ENCODE measurements at regions not wholly inside any gene's neighbourhood (a gene's known extent, or its start where the extent isn't known, plus 50 kb on each side); places are given as distances from the start of the nearest gene placed in this dataset.

DNA sequence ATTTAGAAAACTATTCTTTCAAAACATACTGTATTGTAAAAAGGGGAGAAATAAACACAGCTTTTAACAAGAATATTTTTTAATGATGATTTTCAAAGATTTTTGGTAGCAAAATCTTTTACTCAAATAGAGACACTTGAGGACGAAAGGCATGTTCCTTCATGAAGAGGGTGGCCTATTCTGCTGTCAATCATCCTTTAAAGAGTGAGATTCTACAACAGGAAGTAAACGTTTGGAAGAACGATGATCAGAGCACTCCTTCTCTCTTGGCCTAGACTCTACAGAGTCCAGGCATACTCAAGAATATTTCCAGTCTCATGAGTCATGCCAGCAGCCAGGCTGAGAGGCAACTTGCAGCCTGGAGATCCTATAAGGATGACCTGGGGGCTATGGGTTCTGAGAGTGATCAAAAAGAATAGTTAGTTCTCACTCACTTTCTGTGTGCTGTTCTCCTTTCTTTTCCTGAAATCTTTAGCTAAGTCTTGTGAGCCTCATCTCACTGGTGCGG is 62.4 kb upstream of the TCF4 start:
- no peak for DNase-seq (ENCODE audit: low spot score)

DNA sequence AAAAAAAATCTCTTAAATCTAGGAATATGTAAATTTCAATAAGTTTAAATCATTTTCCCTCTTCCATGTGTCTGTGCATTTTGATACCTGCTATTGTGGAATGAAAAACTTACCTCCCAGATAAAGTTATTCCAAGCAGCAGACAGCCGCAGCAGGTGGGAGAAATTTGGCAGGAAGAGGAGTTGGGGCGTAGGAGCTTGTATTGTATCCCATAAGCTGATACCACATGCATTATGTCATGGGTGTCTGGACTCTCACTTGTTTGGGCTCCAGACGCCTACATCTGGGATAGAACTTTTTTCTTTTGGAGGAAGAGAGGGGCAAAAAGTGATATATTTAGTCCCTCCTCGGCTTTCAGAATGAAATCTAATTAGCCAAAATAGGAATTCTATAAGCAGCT is 59.3 kb upstream of the TCF4 start:
- no peak for DNase-seq (ENCODE audit: low spot score)

DNA sequence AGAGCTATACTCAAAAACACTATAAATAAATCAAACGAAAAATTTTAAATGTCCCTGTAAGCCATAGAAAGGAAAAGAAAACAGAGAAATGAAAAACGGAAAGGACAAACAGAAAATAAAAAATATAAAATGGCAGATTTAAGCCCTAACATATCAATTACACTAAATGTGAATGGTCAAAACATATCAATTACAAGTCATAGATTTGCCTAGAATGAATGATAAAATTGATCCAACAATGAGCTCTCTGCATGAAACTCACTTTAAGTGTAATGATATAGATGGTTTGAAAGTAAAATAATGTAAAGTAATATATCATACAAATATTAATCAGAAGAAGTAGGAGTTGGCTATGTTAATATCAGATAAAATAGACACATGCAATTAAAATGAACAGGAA is 54.2 kb upstream of the TCF4 start:
- DNase-seq (ENCODE audit: low spot score) = no peak

GRCh38 chr18:55641486-55641885 is 53.5 kb upstream of the TCF4 start:
- no peak for DNase-seq (ENCODE audit: low spot score)
